ENCODE measurements at regions not wholly inside any gene's neighbourhood (a gene's known extent, or its start where the extent isn't known, plus 50 kb on each side); places are given as distances from the start of the nearest gene placed in this dataset.
A peak's percentile ranks its signal among the peaks of the same experiment; 100 is the strongest.

DNA sequence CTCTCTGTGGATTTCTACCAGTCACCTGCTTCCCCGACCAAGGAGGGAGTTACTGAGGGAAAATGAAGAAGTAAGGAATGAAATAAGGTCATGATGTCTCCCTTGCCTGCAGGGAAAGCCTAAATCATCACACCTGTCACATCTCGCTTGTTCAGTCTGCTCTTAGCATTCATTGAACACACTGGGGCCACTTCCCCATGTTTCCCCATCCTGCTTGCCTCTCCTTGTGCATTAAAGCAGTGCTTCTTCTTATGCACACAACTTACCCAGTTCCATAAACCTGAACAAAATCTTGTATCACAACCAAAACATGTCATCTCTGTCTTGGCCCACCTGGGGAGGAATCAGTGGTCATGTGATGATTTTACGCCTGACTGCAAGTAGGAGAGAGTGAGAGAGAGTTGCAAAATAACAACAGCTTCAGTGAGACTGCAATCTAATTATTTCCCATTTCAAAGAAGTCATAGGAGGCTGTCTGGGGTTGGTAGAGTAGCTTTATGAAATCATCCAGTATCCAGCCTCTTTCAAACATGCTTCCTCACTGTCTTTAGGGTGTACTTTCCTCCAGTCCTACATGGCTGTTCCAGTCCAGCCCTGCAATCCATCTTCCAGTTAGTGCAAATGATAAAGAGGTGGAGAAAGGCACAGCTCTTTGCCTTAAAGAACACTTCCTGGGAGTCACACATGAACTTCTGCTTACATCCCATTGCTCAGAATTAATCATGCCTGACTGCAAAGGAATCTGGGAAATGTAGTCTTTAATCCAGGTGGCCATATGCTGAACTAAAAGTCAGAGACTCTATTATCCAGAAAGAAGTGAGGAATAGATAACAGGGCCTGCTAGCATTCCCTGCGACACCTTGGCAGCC, 220.1 kb downstream of the HAUS1 start:
- no peak for DNase-seq

DNA sequence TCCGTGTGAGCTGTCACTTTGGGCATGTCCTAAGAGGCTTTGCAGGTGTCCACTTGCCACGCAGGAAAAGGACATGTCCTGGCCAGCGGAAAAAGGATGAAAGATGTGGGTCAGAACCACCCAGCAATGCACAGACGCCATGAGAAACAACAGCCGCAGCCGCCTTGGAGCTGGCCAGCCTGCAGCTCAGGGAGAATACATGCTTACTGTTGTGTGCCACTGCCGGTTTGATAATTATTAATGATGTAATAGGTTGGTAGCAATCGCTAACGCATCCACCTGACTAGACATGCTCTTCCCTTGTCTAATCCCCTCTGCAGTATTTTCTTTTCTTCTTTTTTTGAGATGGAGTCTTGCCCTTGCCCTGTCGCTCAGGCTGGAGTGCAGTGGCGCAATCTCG, 221.7 kb downstream of the HAUS1 start:
- no peak for DNase-seq

DNA sequence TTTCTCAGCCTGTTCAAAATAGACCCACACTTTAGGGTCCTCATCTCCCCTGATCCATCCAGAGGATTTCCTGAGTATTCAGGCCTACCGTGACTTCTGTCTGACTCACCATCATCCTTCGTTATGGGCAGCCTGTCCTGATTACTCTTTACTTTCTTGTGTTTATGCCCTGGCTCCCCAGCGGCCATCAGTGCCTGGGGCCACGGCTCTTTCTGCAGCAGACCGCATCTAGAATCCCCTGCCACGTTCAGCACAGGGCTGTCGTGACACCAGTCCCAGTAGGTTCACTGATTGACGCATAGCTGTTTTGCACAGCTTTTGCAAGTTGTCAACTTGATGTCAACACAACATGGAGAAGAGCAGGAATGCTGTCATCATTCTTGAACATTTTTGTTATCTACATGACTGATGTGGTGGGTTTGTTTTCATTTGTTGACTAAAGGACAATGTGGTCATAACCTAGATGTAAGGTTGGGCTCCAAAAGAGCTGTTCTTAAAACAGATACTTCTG, 225.6 kb downstream of the HAUS1 start:
- no peak for DNase-seq

DNA sequence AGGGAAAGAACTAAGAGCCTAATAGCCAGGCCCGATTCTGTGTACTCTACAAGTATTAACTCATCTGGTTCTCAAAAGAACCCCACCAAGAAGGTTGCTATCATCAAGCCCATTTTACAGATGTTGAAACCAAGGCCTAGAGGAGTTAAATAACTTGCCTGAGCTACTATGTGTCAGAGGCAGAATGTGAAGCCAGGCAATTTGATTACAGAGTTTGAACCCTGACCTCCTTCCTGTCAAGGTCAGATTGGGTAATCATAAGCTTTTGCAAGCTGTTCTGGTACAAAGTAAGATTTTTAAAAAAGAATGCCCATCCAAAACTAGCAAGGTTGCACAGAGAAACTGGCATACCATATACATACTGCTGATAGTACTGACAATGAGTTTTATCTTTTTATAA, 227.1 kb downstream of the HAUS1 start:
- DNase-seq = no peak

DNA sequence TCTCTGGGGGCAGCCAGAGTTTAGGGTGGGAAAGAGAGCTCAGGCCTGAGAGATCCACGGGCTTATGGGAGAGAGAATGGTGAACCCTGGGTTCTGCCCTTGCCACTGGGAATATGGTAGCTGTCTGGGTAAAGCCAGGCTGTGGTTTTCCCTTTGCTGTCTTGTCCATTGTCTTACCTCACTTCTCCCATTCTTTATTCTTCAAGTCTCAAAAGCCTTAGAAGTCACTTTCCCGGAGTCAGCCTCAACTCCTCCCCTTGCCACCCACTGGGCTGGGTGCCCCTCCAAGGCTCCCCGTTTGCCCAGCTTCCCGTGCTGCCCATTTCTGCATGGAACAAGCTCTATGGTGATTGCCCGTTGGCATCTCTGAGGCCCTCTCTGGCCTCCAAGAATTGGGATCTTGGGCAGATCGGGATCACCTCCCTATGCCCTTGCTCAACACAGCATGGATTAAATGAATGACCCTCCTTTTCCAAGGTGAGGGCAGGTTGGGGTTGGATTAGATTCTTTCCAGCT, 228.2 kb downstream of the HAUS1 start:
- no peak for DNase-seq

DNA sequence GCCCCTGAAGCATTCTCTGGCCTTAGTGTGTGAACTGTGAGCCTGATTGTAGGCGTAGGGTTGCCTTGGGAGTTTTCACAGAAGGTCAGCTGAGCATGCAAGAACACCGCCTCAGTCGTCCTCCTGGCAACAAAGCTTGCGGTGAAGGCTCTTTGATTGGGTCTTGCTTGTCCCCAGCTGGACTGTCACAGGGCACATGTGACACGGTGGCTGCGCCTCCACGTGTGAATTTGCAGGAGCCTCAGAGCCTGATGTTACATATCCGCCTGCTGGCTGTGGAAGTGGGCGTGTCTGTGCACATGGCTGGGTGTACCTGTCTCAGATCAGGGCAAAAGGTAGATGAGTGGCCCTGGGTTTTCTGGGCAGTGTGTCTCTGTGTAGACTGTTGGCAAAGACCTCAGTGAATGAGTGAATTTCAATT, 228.7 kb downstream of the HAUS1 start:
- no peak for DNase-seq

DNA sequence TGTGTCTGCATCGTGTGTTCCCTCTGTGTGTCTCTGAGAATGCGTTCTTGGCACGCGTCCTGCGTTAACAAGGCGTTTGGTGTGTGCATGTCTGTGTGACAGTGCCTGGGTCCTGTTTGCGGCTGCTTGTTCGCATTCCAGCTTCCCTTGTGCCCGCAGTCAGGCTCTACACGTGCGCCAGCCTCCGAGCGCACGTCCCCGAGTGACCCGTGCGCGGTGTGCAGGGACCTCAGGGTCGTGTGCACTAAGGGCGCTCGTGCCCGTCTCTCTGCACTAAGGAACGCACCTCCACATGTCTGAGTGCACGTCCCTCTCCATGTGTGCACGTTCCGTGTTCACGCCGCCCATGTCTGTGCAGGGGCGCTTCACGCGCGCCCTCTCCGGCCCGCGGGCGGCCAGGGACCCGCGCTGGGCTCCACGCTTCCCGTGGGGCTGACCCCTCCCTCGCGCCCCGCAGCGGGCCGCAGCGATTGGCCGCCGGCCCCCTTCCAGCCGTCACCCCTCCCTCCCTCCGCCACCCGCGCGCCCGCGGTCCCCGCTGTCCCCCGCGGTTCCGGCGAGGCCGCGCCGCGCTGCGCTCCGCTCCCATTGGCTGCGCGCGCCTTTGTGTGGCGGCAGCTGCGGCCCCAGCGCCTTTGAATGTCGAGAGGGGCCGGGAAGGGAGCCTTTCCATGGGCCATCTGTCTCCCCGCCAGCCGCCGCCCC, 229.4 kb downstream of the HAUS1 start:
- DNase-seq = peak; percentile 52

DNA sequence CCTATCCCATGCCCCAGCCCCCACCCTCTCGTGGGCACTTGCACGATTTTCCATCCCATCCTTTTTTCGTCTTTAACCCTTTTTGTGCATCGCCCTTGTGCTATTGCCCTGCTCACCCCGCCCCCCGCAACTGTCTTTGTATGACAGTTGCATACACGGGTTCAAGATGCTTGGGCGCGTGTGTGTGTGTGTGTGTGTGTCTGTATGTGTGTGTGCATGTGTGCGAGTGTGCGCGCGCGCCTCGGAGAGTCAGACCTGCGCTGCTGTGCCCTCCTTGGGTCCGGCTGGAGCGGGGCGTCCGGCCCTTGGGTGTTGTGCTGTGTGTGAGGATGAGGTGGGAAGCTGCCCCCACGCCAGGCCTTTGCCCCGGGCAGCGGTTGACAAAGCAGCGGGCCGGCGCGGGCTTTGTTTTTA, 230.7 kb downstream of the HAUS1 start:
- peak; percentile 56 for DNase-seq

DNA sequence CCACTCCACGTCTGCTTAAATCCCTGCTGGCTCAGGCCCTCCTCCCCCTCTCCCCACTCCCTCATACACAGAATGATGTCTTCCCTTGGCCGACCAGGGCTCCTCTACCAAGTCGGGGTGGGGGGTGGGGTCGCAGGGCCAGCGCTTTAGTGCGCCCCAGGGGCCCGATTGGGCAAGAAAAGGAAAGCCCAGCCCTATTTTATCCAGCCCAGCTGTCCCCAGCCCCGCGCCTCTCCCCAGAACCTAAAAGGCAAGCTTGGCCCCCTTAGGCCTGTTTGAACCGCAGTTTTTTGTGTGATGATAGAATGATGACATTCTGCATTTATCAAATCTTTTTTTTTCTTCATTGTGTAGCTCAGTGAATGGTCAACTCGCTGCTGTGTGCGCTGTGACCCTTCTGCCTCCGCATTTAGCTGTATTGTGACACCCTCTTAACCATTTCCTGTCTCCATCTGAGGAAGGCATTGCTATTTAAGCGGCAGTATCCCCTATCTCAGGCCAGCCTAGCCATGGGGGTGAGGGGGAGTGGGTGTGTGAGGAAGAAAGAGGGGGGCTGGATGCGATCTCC, 231.4 kb downstream of the HAUS1 start:
- peak; percentile 74 for DNase-seq

DNA sequence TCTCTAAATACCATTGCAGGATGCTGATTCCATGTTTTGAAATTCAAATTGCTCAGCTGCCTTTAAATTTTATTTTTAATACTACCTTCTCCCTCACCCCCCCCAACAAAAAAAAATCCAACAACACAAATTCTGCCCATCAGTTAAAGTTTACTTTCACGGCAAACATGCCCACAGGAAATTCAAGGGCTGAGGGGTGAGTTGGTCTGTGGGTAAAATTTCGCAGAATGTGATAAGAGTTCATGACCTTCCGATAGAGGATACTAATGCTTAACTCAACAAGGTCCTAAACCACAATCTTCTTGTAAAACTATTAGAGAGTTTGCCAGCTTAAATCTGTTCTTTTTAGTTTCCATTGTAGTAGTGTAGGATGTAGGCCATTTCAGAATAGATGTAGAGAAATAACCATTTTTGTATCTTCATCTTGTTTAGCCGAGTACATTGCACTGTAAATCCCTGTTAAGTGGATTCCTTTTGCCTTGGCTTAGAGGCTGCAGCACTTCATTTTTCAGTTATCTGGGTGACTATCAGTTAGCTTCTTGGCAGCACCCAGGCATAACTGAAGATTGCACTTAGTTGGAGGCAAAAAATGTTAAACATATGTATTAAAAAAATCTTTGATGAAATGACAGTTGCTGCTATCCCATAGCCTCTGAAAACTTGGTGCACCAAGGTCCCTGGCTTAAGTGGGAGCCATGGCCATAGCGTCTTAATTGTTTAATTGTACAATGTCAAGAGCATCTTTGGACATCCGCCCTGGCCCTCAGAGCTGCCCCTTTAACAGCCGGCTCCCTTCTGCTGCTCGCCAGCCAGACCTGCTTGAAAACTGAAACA, 232.3 kb downstream of the HAUS1 start:
- no peak for DNase-seq

DNA sequence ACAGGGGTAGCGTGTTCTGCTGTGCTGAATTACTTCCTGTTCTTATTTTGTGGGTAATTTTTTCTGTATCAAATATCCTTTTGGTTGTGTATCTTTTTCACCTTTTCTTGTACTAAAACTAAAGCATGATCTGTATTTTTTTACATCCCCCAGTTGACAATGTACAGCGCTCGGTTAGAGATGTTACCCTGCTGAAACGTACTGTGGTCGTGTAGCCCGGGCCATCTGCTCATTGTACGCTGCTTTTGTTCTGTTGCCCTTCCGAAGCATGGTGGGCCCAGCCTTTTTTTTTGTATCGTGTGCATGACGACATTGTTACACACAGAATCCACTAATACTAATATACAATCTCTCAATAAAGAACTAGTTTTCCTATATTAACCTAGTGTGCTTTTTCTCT, 233.1 kb downstream of the HAUS1 start:
- DNase-seq = no peak

DNA sequence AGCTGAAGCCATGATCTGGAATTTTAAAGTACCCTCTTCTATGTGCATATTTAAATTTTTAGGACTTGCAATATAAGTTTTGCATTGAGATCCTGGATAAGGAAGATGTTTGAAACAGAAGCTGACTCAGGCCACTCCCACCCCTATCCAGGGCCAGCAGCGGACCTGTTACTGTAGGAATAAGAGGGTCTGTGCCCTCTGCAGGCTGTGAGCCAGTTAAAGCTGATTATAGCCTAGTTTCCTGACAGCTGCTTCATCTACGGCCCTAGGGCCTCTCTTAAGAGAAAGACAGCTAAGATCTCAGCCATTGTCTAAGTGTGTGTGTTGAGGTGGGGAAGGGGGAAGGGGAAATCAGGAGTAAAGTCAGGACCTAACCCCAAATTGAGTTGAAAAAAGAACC, 234.0 kb downstream of the HAUS1 start:
- DNase-seq = no peak

DNA sequence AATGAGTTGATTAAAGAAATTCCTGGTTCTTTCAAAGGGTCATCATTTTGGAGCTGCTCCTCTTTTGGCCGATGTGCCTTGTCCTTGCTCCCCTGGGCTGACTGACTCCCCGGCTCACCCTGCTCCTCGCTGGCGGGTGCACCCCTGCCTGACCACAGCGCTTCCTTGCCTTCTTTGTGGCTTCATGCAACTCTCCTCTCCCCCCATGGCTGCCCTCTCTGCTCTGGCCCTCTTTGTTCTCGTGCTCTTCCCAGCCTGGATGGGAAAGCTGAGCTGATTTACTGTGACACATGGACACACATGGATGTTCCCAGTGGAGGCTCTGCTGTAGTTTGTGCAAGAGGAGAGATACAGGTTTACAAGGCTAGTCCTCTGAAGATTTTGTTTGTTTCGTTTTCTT, 234.6 kb downstream of the HAUS1 start:
- DNase-seq = no peak

DNA sequence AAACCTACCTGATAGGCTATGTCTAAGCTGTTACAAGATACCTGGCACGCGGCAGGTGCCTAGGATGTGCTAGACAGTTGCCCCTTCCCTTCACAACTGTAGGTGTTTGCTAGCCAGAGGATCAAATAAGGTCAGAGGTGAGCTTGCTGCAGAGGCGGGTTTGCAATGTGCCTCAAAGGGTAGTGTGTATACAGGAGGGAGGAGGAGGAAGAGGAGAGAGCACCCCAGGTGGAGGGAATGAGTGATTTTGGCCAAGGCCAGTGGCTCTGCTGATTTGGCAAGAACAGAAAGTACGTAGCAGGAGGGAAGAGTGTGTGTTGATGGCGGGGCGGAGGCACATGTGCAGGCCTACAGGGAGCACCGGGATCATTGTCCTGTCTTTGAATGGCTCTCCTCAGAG, 236.5 kb downstream of the HAUS1 start:
- DNase-seq = no peak

DNA sequence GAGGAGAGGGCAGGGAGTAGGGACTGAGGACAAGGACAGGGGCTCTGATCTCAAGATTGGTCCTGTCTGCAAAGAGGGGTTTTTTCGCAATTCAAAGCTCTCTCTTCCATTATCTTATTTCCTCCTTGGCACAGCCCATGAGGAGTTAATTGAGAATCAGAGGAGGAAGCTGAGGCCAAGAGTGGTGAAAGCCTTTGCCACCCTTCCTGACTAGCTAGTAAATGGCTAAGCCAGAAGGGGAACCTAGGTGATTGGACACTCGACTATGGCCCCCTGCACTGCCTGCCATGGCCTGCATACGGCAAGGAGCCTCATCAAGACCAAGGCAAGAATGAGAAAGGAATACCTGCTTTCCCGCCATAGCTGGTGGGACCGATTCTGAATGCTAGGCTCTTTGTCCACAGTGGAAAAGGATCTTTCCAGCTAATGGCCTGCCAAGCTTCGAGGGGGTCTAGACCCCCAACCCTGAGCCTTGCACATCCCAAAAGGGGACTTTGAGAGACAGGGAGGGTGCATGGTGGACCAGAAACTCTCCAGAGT, 237.9 kb downstream of the HAUS1 start:
- DNase-seq = no peak

DNA sequence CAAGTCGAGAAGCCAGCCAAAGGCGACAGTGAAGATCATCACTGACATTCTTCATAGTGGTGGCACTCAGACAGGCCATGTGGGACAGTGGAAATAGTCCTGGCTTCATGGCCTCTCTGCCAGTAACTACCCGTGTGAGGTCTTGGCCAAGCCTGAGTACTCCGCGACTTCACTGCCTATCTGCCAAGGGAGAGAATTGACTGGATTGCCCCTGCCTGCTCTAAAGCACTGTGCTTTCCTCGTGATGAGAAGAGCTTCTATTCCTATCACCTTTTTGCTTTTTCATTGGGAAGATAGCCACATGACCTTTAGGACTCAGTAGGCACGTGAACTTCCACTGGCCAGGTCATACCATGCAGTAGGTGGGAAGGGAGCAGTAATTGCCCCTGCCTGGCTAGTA, 239.3 kb downstream of the HAUS1 start:
- DNase-seq = no peak

DNA sequence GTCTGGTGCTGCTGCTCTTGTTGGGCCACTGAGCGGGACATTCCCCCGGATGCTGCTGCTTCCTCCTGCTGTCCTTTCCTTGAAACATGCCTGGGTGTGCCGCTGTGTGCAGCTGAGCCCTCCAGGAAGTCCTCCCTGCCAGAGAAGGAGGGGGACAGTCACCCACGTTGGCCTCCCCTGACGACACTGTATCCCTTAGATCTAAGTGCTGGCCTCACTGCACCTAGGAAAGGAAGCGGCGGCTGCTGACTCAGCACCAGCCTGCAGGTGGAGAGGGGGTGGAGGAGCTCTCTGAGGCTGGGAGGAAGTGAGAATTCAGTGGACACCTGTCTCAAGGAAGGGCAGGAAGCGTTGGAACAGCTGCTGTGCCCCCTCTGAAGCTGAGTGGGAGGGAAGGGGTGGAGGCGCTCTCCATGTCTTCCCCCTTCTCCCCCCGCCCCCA, 239.8 kb downstream of the HAUS1 start:
- DNase-seq = no peak

DNA sequence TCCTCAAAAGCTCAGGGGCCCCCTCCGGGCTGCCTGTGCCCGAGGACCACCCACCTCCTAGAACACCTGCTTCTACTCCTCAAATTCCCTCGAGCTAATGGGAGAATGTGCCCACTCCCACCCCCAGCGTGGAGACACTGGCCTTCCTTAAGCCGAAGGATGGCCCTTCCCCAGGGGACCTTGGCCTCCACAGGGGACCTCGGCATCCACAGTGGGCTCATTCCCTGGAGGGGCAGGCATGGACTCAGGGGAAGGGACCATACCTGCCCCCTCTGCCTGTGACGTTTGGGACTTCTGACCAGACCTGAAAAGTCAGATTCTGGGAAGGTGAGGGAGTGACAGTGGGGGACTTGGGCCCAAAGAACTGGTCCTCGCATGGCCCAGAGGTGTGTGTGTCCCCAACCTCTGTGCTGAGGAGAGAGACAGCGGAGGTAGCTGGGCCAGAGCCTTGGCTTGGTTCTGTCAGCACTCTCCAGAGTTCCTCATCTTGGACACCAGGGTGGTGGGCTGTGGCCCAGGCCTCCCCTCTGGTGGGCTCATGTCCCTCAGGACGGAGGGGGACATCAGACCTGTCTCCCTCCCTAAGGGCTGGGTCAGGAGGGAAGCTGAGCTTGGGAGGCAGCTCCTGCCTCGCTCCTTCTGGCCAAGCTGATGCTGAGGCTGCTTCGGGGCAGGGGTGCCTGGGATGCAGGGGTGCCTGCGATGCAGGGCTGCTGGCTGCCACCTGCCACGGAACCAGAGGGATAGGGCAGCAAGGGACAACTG, 240.4 kb downstream of the HAUS1 start:
- no peak for DNase-seq

DNA sequence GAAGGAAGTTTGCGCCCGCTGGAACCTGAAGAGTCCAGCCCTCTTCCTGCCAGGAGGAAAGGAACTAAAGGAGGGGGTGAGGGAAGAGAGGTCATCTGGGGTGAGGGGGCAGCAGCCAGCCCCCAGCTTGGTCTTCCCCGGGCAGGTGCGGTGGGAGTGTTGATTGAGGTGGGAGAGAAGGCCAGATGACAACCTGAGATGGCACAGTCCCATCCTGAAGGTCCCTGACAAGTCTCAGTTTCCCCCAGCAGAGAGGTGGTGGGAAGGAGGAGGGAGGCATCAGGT, 240.9 kb downstream of the HAUS1 start:
- DNase-seq = no peak

DNA sequence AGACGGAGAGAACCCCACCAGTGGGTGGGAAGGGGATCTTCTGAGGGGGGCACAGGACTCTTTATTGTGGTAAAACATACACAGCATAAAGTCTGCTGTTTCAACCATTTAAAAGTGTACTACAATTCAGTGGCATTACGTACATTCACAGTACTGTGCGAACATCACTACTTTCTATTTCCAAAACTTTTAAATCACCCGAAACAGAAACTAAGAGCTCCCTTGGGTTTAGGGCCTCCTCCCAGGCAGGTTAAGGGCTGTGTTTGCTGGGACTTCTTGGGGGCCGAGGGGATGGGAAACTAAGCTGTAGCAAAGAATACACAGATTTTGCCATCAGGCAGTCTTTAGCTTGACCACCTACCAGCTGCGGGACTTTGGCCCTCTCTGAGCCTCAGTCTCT, 242.0 kb downstream of the HAUS1 start:
- DNase-seq = no peak

DNA sequence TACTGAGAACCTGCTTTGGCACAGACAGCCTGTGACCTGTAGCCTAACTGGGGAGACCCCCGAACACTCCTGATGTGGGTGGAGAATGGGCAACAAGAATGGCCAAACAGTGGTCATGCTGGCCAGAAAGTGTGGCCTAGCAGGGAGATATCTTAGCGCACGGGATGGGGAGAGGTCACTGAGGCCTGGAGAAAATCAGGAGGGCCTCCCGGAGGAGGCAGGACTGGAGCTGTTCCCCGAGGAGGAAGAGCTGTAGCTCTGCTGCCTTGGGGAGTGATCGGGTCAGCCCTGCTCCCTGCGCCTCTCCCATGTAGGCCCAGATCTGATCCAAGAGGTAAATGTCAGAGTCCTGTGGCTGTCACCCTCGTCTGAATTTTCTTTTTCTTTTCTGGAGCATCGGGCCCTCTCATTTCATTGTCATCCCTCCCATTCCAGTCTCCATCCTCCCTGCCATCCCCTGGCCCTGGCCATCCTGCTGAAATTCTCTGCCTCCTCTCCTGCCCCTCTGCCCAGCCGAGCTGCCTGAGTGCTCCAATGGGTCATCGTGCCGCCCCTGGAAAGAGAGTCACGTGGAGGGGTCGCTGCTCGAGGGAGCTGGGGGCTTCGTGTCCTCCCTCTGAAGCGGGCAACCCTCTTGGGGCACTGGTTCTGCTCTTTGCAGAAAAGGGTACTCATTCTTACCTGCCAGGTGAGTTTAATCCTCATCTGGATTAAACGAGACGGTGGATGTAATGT, 242.9 kb downstream of the HAUS1 start:
- DNase-seq = no peak
